ENCODE measurements at regions not wholly inside any gene's neighbourhood (a gene's known extent, or its start where the extent isn't known, plus 50 kb on each side); places are given as distances from the start of the nearest gene placed in this dataset.

DNA sequence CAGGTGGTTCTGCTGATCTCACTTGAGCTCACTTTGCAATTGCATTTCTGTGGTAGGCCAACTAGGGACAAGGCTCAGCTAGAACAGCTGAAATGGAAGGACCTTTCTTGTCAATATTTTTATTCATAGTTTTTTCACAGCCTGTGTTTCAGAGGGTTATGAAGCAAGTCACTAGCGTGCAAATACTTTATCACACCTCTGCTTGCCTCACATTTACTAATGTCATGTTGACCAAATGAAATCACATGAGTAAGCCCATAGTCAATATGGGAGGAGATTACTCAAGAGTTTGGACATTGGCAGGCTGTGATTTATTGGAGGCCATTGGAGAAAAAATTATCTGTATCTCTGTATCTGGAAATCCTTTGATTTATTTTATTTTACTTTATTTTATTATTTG lies 628.3 kb upstream of the EPHA5 start:
- WGBS, 2 experiments (ENCODE audit: low coverage in 1 of 2, low lambda C conversion rate in 2 of 2, missing lambda C conversion rate in 2 of 2), result 12 to 20% methylated on average over 1 of the region's 1 CpG
- no peaks in the 10 kb centered on the region for H3K9me2 ChIP-seq (ENCODE audit: insufficient read depth)
- H3K79me2 ChIP-seq (ENCODE audit: insufficient read depth), result no peaks in the 10 kb centered on the region
- H4K20me1 ChIP-seq (ENCODE audit: insufficient read depth), result no peaks in the 10 kb centered on the region
- H3F3A ChIP-seq (ENCODE audit: insufficient read depth), result no peaks in the 10 kb centered on the region
- H2AFZ ChIP-seq, result no peak overlapping the region
- no peak for TF ChIP-seq EZH2 (IDR thresholded peaks at IDR 0.05; ENCODE audit: insufficient read depth, poor library complexity, severe bottlenecking)
- no peak overlapping the region for H3K4me3 ChIP-seq
- H3K9me3 ChIP-seq (ENCODE audit: low read depth), result no peaks in the 10 kb centered on the region
- no peaks in the 10 kb centered on the region for H3K27me3 ChIP-seq (replicated peaks; ENCODE audit: insufficient read depth)
- H3K36me3 ChIP-seq (ENCODE audit: low read depth), result no peaks in the 10 kb centered on the region
- H3K27ac ChIP-seq, result no peak overlapping the region
- DNase-seq, result no peak
- H3K4me2 ChIP-seq (ENCODE audit: unreplicated experiment), result no peak overlapping the region
- H3K4me1 ChIP-seq (ENCODE audit: insufficient read depth), result no peaks in the 10 kb centered on the region
- H3K9ac ChIP-seq, result no peak overlapping the region
- in situ Hi-C loops (cut with MboI), result no loop called here

DNA sequence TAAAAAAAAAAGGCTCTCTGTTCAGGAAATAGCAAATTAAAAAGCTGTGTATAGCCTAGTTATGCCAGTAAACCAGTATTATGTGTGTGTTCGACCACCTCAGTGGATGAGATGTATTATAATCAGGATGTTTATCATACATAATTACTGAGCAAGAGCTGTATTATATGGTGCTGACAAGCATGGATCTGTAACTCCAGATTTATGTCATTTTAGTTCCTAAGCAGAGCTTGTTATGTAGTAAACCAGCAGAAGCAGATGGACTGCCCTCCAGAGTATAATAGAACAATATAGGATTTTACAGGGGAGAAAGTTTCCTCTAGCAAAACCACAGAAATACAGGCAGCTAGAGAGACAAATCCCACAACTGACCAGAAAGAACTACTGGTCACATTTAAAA lies 627.4 kb upstream of the EPHA5 start:
- H2AFZ ChIP-seq, result no peak overlapping the region
- no peaks in the 10 kb centered on the region for H3K4me1 ChIP-seq (ENCODE audit: insufficient read depth)
- TF ChIP-seq EZH2 (IDR thresholded peaks at IDR 0.05; ENCODE audit: insufficient read depth, poor library complexity, severe bottlenecking) (no peak), EZH2phosphoT487 (IDR thresholded peaks at IDR 0.05; ENCODE audit: insufficient read depth, low read depth) (no peak)
- no peak overlapping the region for H3K27ac ChIP-seq
- WGBS, 2 experiments (ENCODE audit: low coverage in 1 of 2, low lambda C conversion rate in 2 of 2, missing lambda C conversion rate in 2 of 2), result 0% methylated on average over 1 of the region's 1 CpG
- H3K79me2 ChIP-seq (ENCODE audit: insufficient read depth), result no peaks in the 10 kb centered on the region
- in situ Hi-C loops (cut with MboI), result no loop called here
- H3K9me2 ChIP-seq (ENCODE audit: insufficient read depth), result no peaks in the 10 kb centered on the region
- no peaks in the 10 kb centered on the region for H3F3A ChIP-seq (ENCODE audit: insufficient read depth)
- no peaks in the 10 kb centered on the region for H3K9me3 ChIP-seq (ENCODE audit: low read depth)
- H4K20me1 ChIP-seq (ENCODE audit: insufficient read depth), result no peaks in the 10 kb centered on the region
- H3K4me3 ChIP-seq, result no peak overlapping the region
- no peaks in the 10 kb centered on the region for H3K36me3 ChIP-seq (ENCODE audit: low read depth)
- H3K9ac ChIP-seq, result no peak overlapping the region
- H3K27me3 ChIP-seq (replicated peaks; ENCODE audit: insufficient read depth), result no peaks in the 10 kb centered on the region
- DNase-seq, result no peak
- H3K4me2 ChIP-seq (ENCODE audit: unreplicated experiment), result no peak overlapping the region

DNA sequence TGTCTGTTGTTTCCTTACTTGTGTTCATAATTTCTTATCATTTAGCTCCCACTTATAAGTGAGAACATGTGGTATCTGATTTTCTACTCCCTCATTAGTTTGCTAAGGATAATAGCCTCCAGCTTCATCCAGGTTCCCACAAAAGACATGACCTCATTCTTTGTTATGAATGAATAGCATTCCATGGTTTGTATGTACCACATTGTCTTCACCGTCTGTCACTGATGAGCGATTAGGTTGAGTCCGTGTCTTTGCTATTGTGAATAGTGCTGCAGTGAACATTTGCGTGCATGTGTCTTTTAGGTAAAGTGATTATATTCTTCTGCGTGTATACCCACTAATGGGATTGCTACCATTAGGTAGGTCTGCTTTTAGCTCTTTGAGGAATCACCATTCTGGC lies 624.3 kb upstream of the EPHA5 start:
- H3K27ac ChIP-seq, result no peak overlapping the region
- H3K9me3 ChIP-seq (ENCODE audit: low read depth), result no peaks in the 10 kb centered on the region
- no peak overlapping the region for H3K4me2 ChIP-seq (ENCODE audit: unreplicated experiment)
- H2AFZ ChIP-seq, result no peak overlapping the region
- WGBS, 2 experiments (ENCODE audit: low coverage in 1 of 2, low lambda C conversion rate in 2 of 2, missing lambda C conversion rate in 2 of 2), result 43 to 44% methylated on average over 5 of the region's 5 CpGs
- DNase-seq, result no peak
- no peaks in the 10 kb centered on the region for H3K9me2 ChIP-seq (ENCODE audit: insufficient read depth)
- no peak overlapping the region for H3K4me3 ChIP-seq
- no peaks in the 10 kb centered on the region for H3K79me2 ChIP-seq (ENCODE audit: insufficient read depth)
- in situ Hi-C loops (cut with MboI), result no loop called here
- H3F3A ChIP-seq (ENCODE audit: insufficient read depth), result no peaks in the 10 kb centered on the region
- H3K36me3 ChIP-seq (ENCODE audit: low read depth), result no peaks in the 10 kb centered on the region
- H3K27me3 ChIP-seq (replicated peaks; ENCODE audit: insufficient read depth), result no peaks in the 10 kb centered on the region
- H4K20me1 ChIP-seq (ENCODE audit: insufficient read depth), result no peaks in the 10 kb centered on the region
- TF ChIP-seq EZH2phosphoT487 (IDR thresholded peaks at IDR 0.05; ENCODE audit: insufficient read depth, low read depth), result no peak
- no peak for TF ChIP-seq EZH2 (IDR thresholded peaks at IDR 0.05; ENCODE audit: insufficient read depth, poor library complexity, severe bottlenecking)
- no peak overlapping the region for H3K9ac ChIP-seq
- no peaks in the 10 kb centered on the region for H3K4me1 ChIP-seq (ENCODE audit: insufficient read depth)

DNA sequence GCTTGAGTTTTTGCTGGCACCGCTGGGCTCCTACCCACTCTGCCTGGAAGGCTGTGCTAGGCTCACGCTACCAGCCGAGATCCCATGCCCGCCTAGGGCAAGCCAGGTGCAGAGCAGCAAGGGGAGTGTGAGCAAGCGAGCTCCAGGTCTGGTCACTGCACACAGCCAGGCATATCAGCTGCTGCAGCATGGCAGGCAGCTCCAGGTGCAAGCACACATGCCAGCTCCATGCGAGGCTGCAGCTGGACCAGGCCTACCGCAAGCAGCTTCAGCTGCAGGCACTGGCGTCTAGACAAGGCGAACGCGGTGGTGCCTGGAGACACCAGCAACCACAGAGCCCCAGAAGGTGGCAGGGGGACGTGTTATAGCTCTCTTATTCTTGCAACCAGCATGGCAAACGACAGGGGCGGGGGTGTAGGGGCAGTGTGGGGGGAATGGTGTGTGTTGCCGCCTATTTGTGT lies 614.7 kb upstream of the EPHA5 start:
- Histone ChIP-seq H3K27ac (no peak overlapping the region), H2AFZ (no peak overlapping the region), H3K27me3 (replicated peaks; ENCODE audit: insufficient read depth) (no peaks in the 10 kb centered on the region), H3K9me2 (ENCODE audit: insufficient read depth) (no peaks in the 10 kb centered on the region), H4K20me1 (ENCODE audit: insufficient read depth) (no peaks in the 10 kb centered on the region), H3F3A (ENCODE audit: insufficient read depth) (no peaks in the 10 kb centered on the region), H3K4me2 (ENCODE audit: unreplicated experiment) (no peak overlapping the region), H3K9me3 (ENCODE audit: low read depth) (no peaks in the 10 kb centered on the region), H3K4me3 (no peak overlapping the region), H3K79me2 (ENCODE audit: insufficient read depth) (no peaks in the 10 kb centered on the region), H3K36me3 (ENCODE audit: low read depth) (no peaks in the 10 kb centered on the region), H3K4me1 (ENCODE audit: insufficient read depth) (no peaks in the 10 kb centered on the region), H3K9ac (no peak overlapping the region)
- in situ Hi-C loops (cut with MboI), result no loop called here
- DNase-seq, result no peak
- WGBS, 2 experiments (ENCODE audit: low coverage in 1 of 2, low lambda C conversion rate in 2 of 2, missing lambda C conversion rate in 2 of 2), result 45 to 47% methylated on average over 14 to 15 of the region's 15 CpGs
- TF ChIP-seq EZH2 (IDR thresholded peaks at IDR 0.05; ENCODE audit: insufficient read depth, poor library complexity, severe bottlenecking), result no peak
- TF ChIP-seq EZH2phosphoT487 (IDR thresholded peaks at IDR 0.05; ENCODE audit: insufficient read depth, low read depth), result no peak

DNA sequence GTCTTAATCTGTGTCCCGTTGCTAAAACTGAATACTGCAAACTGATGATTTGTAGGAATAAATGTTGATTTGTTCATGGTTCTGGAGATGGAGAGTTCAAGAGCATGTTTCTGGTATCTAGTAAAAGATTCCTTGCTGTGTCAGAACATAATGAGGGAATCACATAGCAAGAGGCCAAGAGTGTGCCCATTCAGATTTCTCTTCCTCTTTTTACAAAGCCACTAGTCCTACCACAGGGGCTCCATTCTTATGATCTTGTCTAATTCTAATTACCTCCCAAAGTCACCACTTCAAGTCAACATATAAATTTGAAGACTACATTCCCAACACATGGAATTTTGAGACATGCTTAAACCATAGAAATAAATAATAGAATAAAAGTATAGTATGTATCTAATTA lies 608.8 kb upstream of the EPHA5 start:
- H3K4me1 ChIP-seq (ENCODE audit: insufficient read depth), result no peaks in the 10 kb centered on the region
- H3K27me3 ChIP-seq (replicated peaks; ENCODE audit: insufficient read depth), result no peaks in the 10 kb centered on the region
- no peak overlapping the region for H3K4me3 ChIP-seq
- H3K27ac ChIP-seq, result no peak overlapping the region
- H3K4me2 ChIP-seq (ENCODE audit: unreplicated experiment), result no peak overlapping the region
- DNase-seq, result no peak
- 29 to 39% methylated on average over 1 of the region's 1 CpG for WGBS, 2 experiments (ENCODE audit: low coverage in 1 of 2, low lambda C conversion rate in 2 of 2, missing lambda C conversion rate in 2 of 2)
- H4K20me1 ChIP-seq (ENCODE audit: insufficient read depth), result no peaks in the 10 kb centered on the region
- no peaks in the 10 kb centered on the region for H3K9me2 ChIP-seq (ENCODE audit: insufficient read depth)
- no peaks in the 10 kb centered on the region for H3F3A ChIP-seq (ENCODE audit: insufficient read depth)
- H3K9ac ChIP-seq, result no peak overlapping the region
- in situ Hi-C loops (cut with MboI), result no loop called here
- H3K9me3 ChIP-seq (ENCODE audit: low read depth), result no peaks in the 10 kb centered on the region
- H2AFZ ChIP-seq, result no peak overlapping the region
- no peaks in the 10 kb centered on the region for H3K79me2 ChIP-seq (ENCODE audit: insufficient read depth)
- H3K36me3 ChIP-seq (ENCODE audit: low read depth), result no peaks in the 10 kb centered on the region
- TF ChIP-seq EZH2 (IDR thresholded peaks at IDR 0.05; ENCODE audit: insufficient read depth, poor library complexity, severe bottlenecking) (no peak), EZH2phosphoT487 (IDR thresholded peaks at IDR 0.05; ENCODE audit: insufficient read depth, low read depth) (no peak)

All from GM23248 (cell line).